ENCODE measurements at regions not wholly inside any gene's neighbourhood (a gene's known extent, or its start where the extent isn't known, plus 50 kb on each side); places are given as distances from the start of the nearest gene placed in this dataset.
"Not testable (repeated sequence)": the region's sequence is repeated elsewhere in the genome, so short reads cannot be mapped to it uniquely, and the experiment has no call there.

GRCh38 chr14:101247842-101248725 lies 313.2 kb upstream of the DIO3 start:
- no peak for DNase-seq

GRCh38 chr14:101248840-101249675 lies 312.2 kb upstream of the DIO3 start:
- DNase-seq = no peak

- no peak for DNase-seq
These were observed 311.6 kb upstream of the DIO3 start for GRCh38 chr14:101249676-101250036.

GRCh38 chr14:101250336-101250947 lies 310.9 kb upstream of the DIO3 start:
- DNase-seq = no peak

- DNase-seq = no peak
These were observed 310.1 kb upstream of the DIO3 start for GRCh38 chr14:101250948-101251811.

GRCh38 chr14:101251812-101252442 lies 309.4 kb upstream of the DIO3 start:
- no peak for DNase-seq

GRCh38 chr14:101252443-101253214 lies 308.7 kb upstream of the DIO3 start:
- no peak for DNase-seq

GRCh38 chr14:101253948-101254347 lies 307.3 kb upstream of the DIO3 start:
- DNase-seq = no peak

- no peak for DNase-seq
These were observed 306.2 kb upstream of the DIO3 start for GRCh38 chr14:101254805-101255764.

GRCh38 chr14:101255765-101256125 lies 305.6 kb upstream of the DIO3 start:
- DNase-seq = no peak

- no peak for DNase-seq
These were observed 305.0 kb upstream of the DIO3 start for GRCh38 chr14:101256266-101256665.

- no peak for DNase-seq
These were observed 303.7 kb upstream of the DIO3 start for GRCh38 chr14:101257551-101257950.

- DNase-seq = no peak
These were observed 301.5 kb upstream of the DIO3 start for GRCh38 chr14:101259748-101260147.

GRCh38 chr14:101266441-101266840 lies 294.9 kb upstream of the DIO3 start:
- DNase-seq = not testable (repeated sequence)

GRCh38 chr14:101273091-101273490 lies 288.2 kb upstream of the DIO3 start:
- DNase-seq = no peak

GRCh38 chr14:101276309-101277091 lies 284.8 kb upstream of the DIO3 start:
- DNase-seq = no peak

GRCh38 chr14:101282418-101282817 lies 278.9 kb upstream of the DIO3 start:
- DNase-seq = no peak

- DNase-seq = no peak
These were observed 276.6 kb upstream of the DIO3 start for GRCh38 chr14:101284711-101285110.

All from tongue (tissue), 1 donor.